ENCODE measurements at regions not wholly inside any gene's neighbourhood (a gene's known extent, or its start where the extent isn't known, plus 50 kb on each side); places are given as distances from the start of the nearest gene placed in this dataset.
A peak's percentile ranks its signal among the peaks of the same experiment; 100 is the strongest.

- Histone ChIP-seq H3K4me1 (no peaks in the 10 kb centered on the region), H3K9ac (ENCODE audit: low read depth in 2 of 2, low read length in 2 of 2) (no peak overlapping the region), H3K4me3 (no peak overlapping the region), H3K27ac (no peak overlapping the region), H3K9me3 (no peaks in the 10 kb centered on the region), H3K36me3 (no peaks in the 10 kb centered on the region), H3K27me3 (no peaks in the 10 kb centered on the region)
- TF ChIP-seq CTCF (IDR thresholded peaks at IDR 0.05), result no peak
- no peak for DNase-seq
- intact Hi-C loops (cut with DNase I), result no loop called here
These were observed 367.7 kb downstream of the KCNRG start for GRCh38 chr13:50382951-50383350.

- Histone ChIP-seq H3K27ac (no peak overlapping the region), H3K27me3 (no peaks in the 10 kb centered on the region), H3K36me3 (no peaks in the 10 kb centered on the region), H3K9me3 (no peaks in the 10 kb centered on the region), H3K4me3 (no peak overlapping the region), H3K9ac (ENCODE audit: low read depth in 2 of 2, low read length in 2 of 2) (no peak overlapping the region), H3K4me1 (no peaks in the 10 kb centered on the region)
- TF ChIP-seq CTCF (IDR thresholded peaks at IDR 0.05), result no peak
- no peak for DNase-seq
- intact Hi-C loops (cut with DNase I), result no loop called here
These were observed 369.5 kb downstream of the KCNRG start for GRCh38 chr13:50384724-50385123.

- Histone ChIP-seq H3K4me1 (no peaks in the 10 kb centered on the region), H3K9me3 (no peaks in the 10 kb centered on the region), H3K27me3 (no peaks in the 10 kb centered on the region), H3K36me3 (no peaks in the 10 kb centered on the region), H3K4me3 (no peak overlapping the region), H3K27ac (no peak overlapping the region), H3K9ac (ENCODE audit: low read depth in 2 of 2, low read length in 2 of 2) (no peak overlapping the region)
- TF ChIP-seq CTCF (IDR thresholded peaks at IDR 0.05), result no peak
- intact Hi-C loops (cut with DNase I), result no loop called here
- no peak for DNase-seq
These were observed 371.4 kb downstream of the KCNRG start for GRCh38 chr13:50386541-50387050.

- intact Hi-C loops (cut with DNase I), result no loop called here
- TF ChIP-seq CTCF (IDR thresholded peaks at IDR 0.05), result peak; percentile 21
- no peaks in the 10 kb centered on the region for H3K27me3 ChIP-seq
- H3K9me3 ChIP-seq, result no peaks in the 10 kb centered on the region
- H3K27ac ChIP-seq, result no peak overlapping the region
- no peak overlapping the region for H3K4me3 ChIP-seq
- H3K9ac ChIP-seq (ENCODE audit: low read depth in 2 of 2, low read length in 2 of 2), result no peak overlapping the region
- H3K4me1 ChIP-seq, result no peaks in the 10 kb centered on the region
- DNase-seq, result peak; percentile 51
- no peaks in the 10 kb centered on the region for H3K36me3 ChIP-seq
These were observed 371.9 kb downstream of the KCNRG start for GRCh38 chr13:50387051-50387581.

GRCh38 chr13:50388481-50388880 is 373.2 kb downstream of the KCNRG start:
- no peak for TF ChIP-seq CTCF (IDR thresholded peaks at IDR 0.05)
- no peaks in the 10 kb centered on the region for H3K27me3 ChIP-seq
- no peaks in the 10 kb centered on the region for H3K4me1 ChIP-seq
- no peak for DNase-seq
- no peaks in the 10 kb centered on the region for H3K9me3 ChIP-seq
- no peak overlapping the region for H3K9ac ChIP-seq (ENCODE audit: low read depth in 2 of 2, low read length in 2 of 2)
- H3K4me3 ChIP-seq, result no peak overlapping the region
- no peak overlapping the region for H3K27ac ChIP-seq
- intact Hi-C loops (cut with DNase I), result no loop called here
- no peaks in the 10 kb centered on the region for H3K36me3 ChIP-seq

All from colonic mucosa (tissue), 4 donors.